ENCODE measurements at regions not wholly inside any gene's neighbourhood (a gene's known extent, or its start where the extent isn't known, plus 50 kb on each side); places are given as distances from the start of the nearest gene placed in this dataset.

- Histone ChIP-seq H3K27ac (ENCODE audit: extremely low read depth, low read depth, low read length) (no peak overlapping the region), H3K4me2 (ENCODE audit: insufficient read depth, low read length) (no peak overlapping the region), H3K9me1 (ENCODE audit: control insufficient read depth, insufficient read depth, low read length) (no peaks in the 10 kb centered on the region), H4K20me1 (replicated peaks; ENCODE audit: control insufficient read depth, insufficient read depth, low read length) (no peaks in the 10 kb centered on the region), H3K9me3 (replicated peaks; ENCODE audit: control insufficient read depth, insufficient read depth, low read depth, low read length) (no peaks in the 10 kb centered on the region), H3K4me1 (replicated peaks in 1 of 2; ENCODE audit: control insufficient read depth in 2 of 2, insufficient read depth in 2 of 2, low read length in 2 of 2) (no peaks in the 10 kb centered on the region; a peak in 1 of 5 replicates), H3K27me3 (ENCODE audit: control insufficient read depth in 2 of 2, insufficient read depth in 2 of 2, low read length in 2 of 2) (no peaks in the 10 kb centered on the region), H3K9ac (ENCODE audit: insufficient read depth in 1 of 2, low read depth in 2 of 2, low read length in 2 of 2) (no peak overlapping the region), H3K36me3 (ENCODE audit: control insufficient read depth, insufficient read depth, low read length) (no peaks in the 10 kb centered on the region), H2AFZ (ENCODE audit: low read depth, low read length) (peak overlapping the region; percentile 30; the same call in 1 of the 2 replicates), H3K4me3 (no peak overlapping the region), H3K79me2 (ENCODE audit: control insufficient read depth, insufficient read depth, low read length) (no peaks in the 10 kb centered on the region)
- WGBS (ENCODE audit: insufficient coverage, low coverage, missing lambda C conversion rate), result 52% methylated on average over 6 of the region's 6 CpGs
- ChIA-PET CTCF (ENCODE audit: low intra/inter-chr PET ratio) (no interaction called here), POLR2A (no interaction called here)
- in situ Hi-C loops (cut with MboI) (no loop called here), intact Hi-C loops (cut with micrococcal nuclease) (loop anchor here (10.0 kb wide), 2 partner anchors 511 to 1081 kb away; no protein-coding TSS in a partner anchor)
- no peak for ATAC-seq
- no TSS peak for BruUV-seq (replicated peaks)
- FAIRE-seq, result no peak
- no peak for DNase-seq (ENCODE audit: extremely low read depth in 1 of 4, low spot score in 3 of 4)
- TF ChIP-seq KHSRP (IDR thresholded peaks at IDR 0.05) (no peak), HBP1 (CRISPR knock-in tag; IDR thresholded peaks at IDR 0.05) (no peak), ZNF407 (IDR thresholded peaks at IDR 0.05; ENCODE audit: low read depth) (no peak), HMG20B (CRISPR knock-in tag; IDR thresholded peaks at IDR 0.05) (no peak), MLLT1 (IDR thresholded peaks at IDR 0.05) (no peak), HIVEP1 (CRISPR knock-in tag; IDR thresholded peaks at IDR 0.05) (no peak)
Measured at GRCh38 chr3:5735896-5736295, 548.4 kb downstream of the EDEM1 start.
